ENCODE measurements at regions not wholly inside any gene's neighbourhood (a gene's known extent, or its start where the extent isn't known, plus 50 kb on each side); places are given as distances from the start of the nearest gene placed in this dataset.
"Not testable (repeated sequence)": the region's sequence is repeated elsewhere in the genome, so short reads cannot be mapped to it uniquely, and the experiment has no call there.

GRCh38 chr10:46724258-46724657 is 145.3 kb downstream of the SYT15 start:
- H3K36me3 Mint-ChIP-seq; H3K4me3 Mint-ChIP-seq; H3K4me1 Mint-ChIP-seq; DNase-seq; H3K27me3 Mint-ChIP-seq; ATAC-seq (replicated peaks); H3K9me3 Mint-ChIP-seq; H3K27ac Mint-ChIP-seq: not testable (repeated sequence)

GRCh38 chr10:46728359-46728758 is 149.4 kb downstream of the SYT15 start:
- not testable (repeated sequence) for DNase-seq; H3K27ac Mint-ChIP-seq; H3K9me3 Mint-ChIP-seq; H3K4me3 Mint-ChIP-seq; H3K4me1 Mint-ChIP-seq; ATAC-seq (replicated peaks); H3K36me3 Mint-ChIP-seq; H3K27me3 Mint-ChIP-seq

- ATAC-seq (replicated peaks), result peak; percentile 75
- not testable (repeated sequence) for H3K36me3 Mint-ChIP-seq
These were observed 151.8 kb downstream of the SYT15 start for GRCh38 chr10:46730729-46731128.

GRCh38 chr10:46733635-46734261 is 154.8 kb downstream of the SYT15 start:
- H3K4me3 Mint-ChIP-seq, H3K4me1 Mint-ChIP-seq, H3K36me3 Mint-ChIP-seq, H3K9me3 Mint-ChIP-seq, DNase-seq, H3K27me3 Mint-ChIP-seq, H3K27ac Mint-ChIP-seq: not testable (repeated sequence)
- ATAC-seq (replicated peaks), result peak; percentile 81 to 86

More at GRCh38 chr10:46730729-46731128, 151.8 kb downstream of the SYT15 start:
- H3K4me3 Mint-ChIP-seq, DNase-seq, H3K27ac Mint-ChIP-seq, H3K4me1 Mint-ChIP-seq, H3K27me3 Mint-ChIP-seq, H3K9me3 Mint-ChIP-seq: not testable (repeated sequence)

DNA sequence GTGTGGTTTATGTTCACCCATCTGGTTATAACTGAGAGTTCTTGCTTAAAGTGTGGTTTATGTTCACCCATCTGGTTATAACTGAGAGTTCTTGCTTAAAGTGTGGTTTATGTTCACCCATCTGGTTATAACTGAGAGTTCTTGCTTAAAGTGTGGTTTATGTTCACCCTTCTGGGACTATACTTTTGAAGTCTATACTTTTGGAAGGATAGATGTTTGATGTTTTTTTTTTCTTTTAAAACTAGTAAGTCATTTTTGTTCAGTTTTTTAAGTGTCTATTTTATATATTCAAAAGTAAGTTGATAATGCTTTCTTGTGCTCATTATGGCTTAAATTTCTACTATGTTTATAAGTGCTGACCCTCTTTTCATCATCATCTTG is 155.3 kb downstream of the SYT15 start:
- not testable (repeated sequence) for DNase-seq, H3K4me3 Mint-ChIP-seq

DNA sequence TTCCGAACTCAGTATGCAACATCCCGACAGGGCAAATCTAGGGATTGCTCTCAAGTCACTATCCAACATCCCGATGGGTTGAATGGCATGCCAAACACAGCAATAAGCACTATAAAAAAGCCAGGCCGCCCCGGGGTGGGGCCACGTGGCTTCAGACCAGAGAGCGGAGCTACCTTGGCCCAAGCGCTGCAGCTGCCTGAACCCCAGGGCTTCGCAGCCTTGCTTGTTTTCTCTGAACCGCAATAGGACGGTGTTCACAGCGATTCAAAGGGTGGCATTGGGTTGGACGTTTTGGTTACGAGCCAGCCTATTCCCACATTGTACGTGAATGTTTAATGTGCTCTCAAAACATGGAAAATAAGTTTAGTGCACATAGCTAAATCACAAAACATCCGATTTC is 161.0 kb downstream of the SYT15 start:
- H3K9me3 Mint-ChIP-seq; ATAC-seq (replicated peaks); H3K4me3 Mint-ChIP-seq; H3K4me1 Mint-ChIP-seq; DNase-seq; H3K27ac Mint-ChIP-seq; H3K36me3 Mint-ChIP-seq; H3K27me3 Mint-ChIP-seq: not testable (repeated sequence)

More for the DNA sequence above, 155.3 kb downstream of the SYT15 start:
- peak in 1 of 2 donors; percentile 63 for ATAC-seq (replicated peaks)
- not testable (repeated sequence) for H3K4me1 Mint-ChIP-seq, H3K9me3 Mint-ChIP-seq, H3K36me3 Mint-ChIP-seq, H3K27ac Mint-ChIP-seq, H3K27me3 Mint-ChIP-seq

GRCh38 chr10:46740368-46740767 is 161.4 kb downstream of the SYT15 start:
- DNase-seq; H3K27me3 Mint-ChIP-seq; H3K9me3 Mint-ChIP-seq; H3K4me3 Mint-ChIP-seq; H3K36me3 Mint-ChIP-seq; H3K27ac Mint-ChIP-seq; H3K4me1 Mint-ChIP-seq; ATAC-seq (replicated peaks): not testable (repeated sequence)

- H3K9me3 Mint-ChIP-seq, DNase-seq, H3K27me3 Mint-ChIP-seq, H3K4me3 Mint-ChIP-seq, H3K4me1 Mint-ChIP-seq, H3K36me3 Mint-ChIP-seq: not testable (repeated sequence)
- peak; percentile 44 to 48 for ATAC-seq (replicated peaks)
- peak overlapping the region; percentile 14 for H3K27ac Mint-ChIP-seq
These were observed 162.2 kb upstream of the PTPN20 start for GRCh38 chr10:46749003-46749402.

DNA sequence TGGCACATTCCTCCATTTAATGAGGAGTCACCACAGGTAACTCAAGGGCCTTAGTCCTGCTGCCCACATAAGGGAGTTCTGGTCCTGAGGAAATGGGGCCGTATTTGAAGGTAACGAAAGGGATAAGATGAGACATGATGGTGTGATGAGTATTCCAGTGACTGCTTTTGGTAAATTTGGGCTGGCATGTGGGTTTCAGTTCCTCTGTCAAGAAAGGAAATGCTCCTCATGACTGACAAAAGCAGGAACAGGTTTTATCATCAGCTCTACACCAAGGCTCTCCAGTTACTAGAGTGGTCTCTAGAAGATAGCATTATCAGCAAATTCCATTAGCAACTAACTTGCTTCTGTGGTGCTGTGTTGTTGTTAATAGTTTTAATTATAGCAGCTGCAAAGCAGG is 161.8 kb upstream of the PTPN20 start:
- ATAC-seq (replicated peaks), result peak; percentile 88

GRCh38 chr10:46753763-46754162 is 157.5 kb upstream of the PTPN20 start:
- not testable (repeated sequence) for H3K36me3 Mint-ChIP-seq; H3K27me3 Mint-ChIP-seq; DNase-seq; H3K4me3 Mint-ChIP-seq; H3K9me3 Mint-ChIP-seq; H3K4me1 Mint-ChIP-seq; ATAC-seq (replicated peaks); H3K27ac Mint-ChIP-seq

More for the DNA sequence above, 161.8 kb upstream of the PTPN20 start:
- Mint-ChIP-seq H3K27ac (peak overlapping the region; percentile 56), H3K4me3 (peak overlapping the region in 1 of 2 donors; percentile 16)
- H3K4me1 Mint-ChIP-seq, H3K27me3 Mint-ChIP-seq, H3K36me3 Mint-ChIP-seq, H3K9me3 Mint-ChIP-seq: not testable (repeated sequence)
- peak; percentile 60 for DNase-seq

DNA sequence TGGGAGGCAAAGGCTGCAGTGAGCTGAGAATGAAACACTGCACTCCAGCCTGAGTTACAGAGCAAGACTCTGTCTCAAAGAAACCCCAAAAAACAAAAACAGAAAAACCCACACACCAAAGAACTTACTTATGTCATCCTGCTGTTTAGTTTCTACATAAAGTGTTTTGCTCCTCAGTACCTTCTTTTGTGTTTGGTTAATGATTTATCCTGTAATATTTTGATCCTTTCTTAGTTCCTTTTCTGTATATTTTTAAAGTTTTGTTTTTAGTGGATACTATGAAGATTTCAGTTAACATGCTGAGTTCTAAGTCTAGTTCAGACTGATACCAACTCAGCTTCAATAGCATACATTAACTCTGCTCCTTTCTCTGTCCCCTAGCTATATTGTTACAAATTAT is 149.8 kb upstream of the PTPN20 start:
- H3K4me1 Mint-ChIP-seq, H3K27me3 Mint-ChIP-seq, H3K9me3 Mint-ChIP-seq, H3K36me3 Mint-ChIP-seq, H3K27ac Mint-ChIP-seq, DNase-seq, H3K4me3 Mint-ChIP-seq: not testable (repeated sequence)
- peak; percentile 83 to 86 for ATAC-seq (replicated peaks)

- DNase-seq; H3K27ac Mint-ChIP-seq; H3K9me3 Mint-ChIP-seq; H3K4me1 Mint-ChIP-seq; H3K27me3 Mint-ChIP-seq; ATAC-seq (replicated peaks); H3K4me3 Mint-ChIP-seq; H3K36me3 Mint-ChIP-seq: not testable (repeated sequence)
These were observed 142.5 kb upstream of the PTPN20 start for GRCh38 chr10:46768515-46769291.

DNA sequence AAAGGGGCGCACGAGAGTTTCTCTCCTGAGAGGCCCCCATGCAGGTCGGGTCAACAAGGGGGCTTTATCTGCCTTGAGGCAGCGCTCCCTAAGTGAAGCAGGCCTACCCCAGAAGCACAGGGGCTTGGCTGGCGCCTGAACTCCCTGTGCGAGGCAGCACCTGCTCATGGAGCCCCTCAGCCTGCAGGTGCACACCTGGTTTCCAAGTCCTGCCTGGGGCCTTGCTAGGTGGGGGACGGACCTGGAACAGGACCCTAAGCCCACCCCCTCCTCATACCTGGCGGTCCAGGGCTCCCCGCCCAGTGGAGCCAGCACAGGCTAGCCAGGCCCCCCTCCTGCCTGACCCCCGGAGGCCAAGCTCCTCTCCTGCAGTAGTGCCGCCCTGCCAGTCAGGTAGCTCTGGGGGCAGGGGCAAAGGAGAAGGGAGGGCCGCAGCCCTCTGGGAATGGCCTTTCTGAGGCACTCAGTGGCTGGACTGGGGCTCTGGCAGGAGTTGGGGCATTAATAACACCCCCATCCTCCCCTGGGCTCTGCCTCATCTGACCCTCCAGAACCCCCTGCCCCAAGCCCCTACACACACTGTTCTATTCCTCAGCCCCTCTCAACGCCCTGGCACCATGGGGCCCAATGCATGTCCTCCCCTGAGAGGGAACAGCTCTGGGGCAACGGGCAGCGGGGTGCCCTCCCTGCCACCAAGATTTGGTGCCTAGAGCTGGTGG is 137.9 kb upstream of the PTPN20 start:
- not testable (repeated sequence) for H3K27me3 Mint-ChIP-seq, H3K4me1 Mint-ChIP-seq, H3K4me3 Mint-ChIP-seq, H3K9me3 Mint-ChIP-seq, H3K27ac Mint-ChIP-seq, H3K36me3 Mint-ChIP-seq, DNase-seq
- ATAC-seq (replicated peaks), result peak; percentile 7 to 10

GRCh38 chr10:46773897-46774236 is 137.4 kb upstream of the PTPN20 start:
- not testable (repeated sequence) for H3K4me1 Mint-ChIP-seq, H3K36me3 Mint-ChIP-seq, H3K27ac Mint-ChIP-seq, H3K27me3 Mint-ChIP-seq, DNase-seq, H3K9me3 Mint-ChIP-seq, H3K4me3 Mint-ChIP-seq
- peak; percentile 83 to 86 for ATAC-seq (replicated peaks)

DNA sequence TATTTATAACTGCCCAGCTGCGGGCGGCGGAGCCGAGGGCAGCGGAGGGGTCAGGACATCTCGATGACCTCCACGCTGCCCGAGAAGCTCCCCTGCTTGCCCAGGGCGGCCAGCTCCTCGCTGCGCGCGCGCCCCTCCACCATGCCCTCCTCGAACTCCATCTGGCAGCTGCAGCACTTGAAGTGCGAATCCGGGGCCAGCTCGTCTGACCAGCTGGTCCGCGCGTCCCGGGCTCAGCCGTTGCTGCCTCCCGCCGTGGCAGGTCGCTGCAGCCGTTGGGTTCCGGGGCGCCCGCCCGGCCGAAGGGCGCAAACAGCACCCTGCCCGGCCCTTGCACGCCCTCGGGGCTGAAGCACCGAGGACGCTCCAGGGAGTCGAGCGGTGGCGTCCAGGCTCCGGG is 136.9 kb upstream of the PTPN20 start:
- not testable (repeated sequence) for H3K9me3 Mint-ChIP-seq; H3K4me3 Mint-ChIP-seq; DNase-seq; H3K27ac Mint-ChIP-seq; H3K27me3 Mint-ChIP-seq; H3K36me3 Mint-ChIP-seq; ATAC-seq (replicated peaks); H3K4me1 Mint-ChIP-seq

All from stimulated activated naive B cell treated with anti-CD40 and anti-IgM and Interleukin-4, amounts not matched to agents 10 μg/mL and 1 μg/mL and 100 μg/mL, for 72 hours (primary cell).